B cell (primary cell): ENCODE measurements at regions not wholly inside any gene's neighbourhood (a gene's known extent, or its start where the extent isn't known, plus 50 kb on each side); places are given as distances from the start of the nearest gene placed in this dataset.

Experiments used
- ATAC-seq: fragments of 200-7000 bp; cut with Tn5 transposase; one replicate; pipeline ENCODE4 v1.10.0; 2021; ENCODE audit warnings: low read depth, mild to moderate bottlenecking, moderate number of reproducible peaks, moderate library complexity
- CTCF ChIA-PET: fragments of 350-600 bp; sonication (Branson Sonifier 250); formaldehyde crosslinking; loops from one replicate; lab custom pipeline; 2021; ENCODE audit warnings: antibody characterized with exemption, inconsistent platforms; lab: Charles Lee
- POLR2A ChIA-PET: fragments of 350-600 bp; sonication (Branson Sonifier 250); formaldehyde crosslinking; loops from one replicate; lab custom pipeline; 2021; ENCODE audit warnings: antibody characterized with exemption; lab: Charles Lee
- DNase-seq: peaks from one replicate; pipeline ENCODE4 v3.0.0; 2013
- H2AFZ ChIP-seq: 2 replicates; pipeline ENCODE4 v1.6.1; 2012; ENCODE audit warnings: mild to moderate bottlenecking, low read depth, low read length; ENCODE audit not compliant: insufficient read depth, poor library complexity, severe bottlenecking
- H3K27ac ChIP-seq, 2 donors: 1 replicate in 1 of 2; 2 replicates in 1 of 2; pipeline ENCODE4 v1.5.1; 2012 to 2013; ENCODE audit warnings: low read length in 2 of 2, mild to moderate bottlenecking in 2 of 2, moderate library complexity in 1 of 2
- H3K27me3 ChIP-seq, 4 experiments: fragments of 200-600 bp in 1 of 4; sonication (generic) in 1 of 4; replicated peaks in 1 of 4; 1 replicate in 2 of 4; 2 replicates in 2 of 4; pipeline versions ENCODE4 v1.6.1 to v1.7.0; 2013 to 2016; ENCODE audit warnings: low read length in 3 of 4, mild to moderate bottlenecking in 2 of 4, mixed read lengths in 1 of 4, moderate library complexity in 1 of 4; ENCODE audit not compliant: insufficient read depth in 4 of 4, control insufficient read depth in 3 of 4; ENCODE audit errors: control extremely low read depth in 1 of 4
- H3K36me3 ChIP-seq, 2 experiments: replicated peaks in 1 of 2; 1 replicate in 1 of 2; 2 replicates in 1 of 2; pipeline versions ENCODE4 v1.6.1 to v1.7.1; 2013; ENCODE audit warnings: low read length in 1 of 2; ENCODE audit not compliant: insufficient read depth in 2 of 2, control insufficient read depth in 1 of 2; ENCODE audit errors: control extremely low read depth in 1 of 2, extremely low read depth in 1 of 2
- H3K4me1 ChIP-seq, 2 donors: fragments of 200-600 bp in 1 of 2; sonication (generic) in 1 of 2; 1 replicate in 1 of 2; 2 replicates in 1 of 2; pipeline versions ENCODE4 v1.5.1 to v1.6.1; 2013 to 2017; ENCODE audit warnings: low read length in 2 of 2; ENCODE audit not compliant: control insufficient read depth in 2 of 2, insufficient read depth in 2 of 2
- H3K4me2 ChIP-seq: replicated peaks from 2 replicates; pipeline ENCODE3; 2012; ENCODE audit warnings: mild to moderate bottlenecking, low read depth, low read length; ENCODE audit not compliant: poor library complexity, severe bottlenecking
- H3K4me3 ChIP-seq, 5 experiments: fragments of 200-600 bp in 1 of 5; sonication (generic) in 1 of 5; 1 replicate in 3 of 5; 2 replicates in 2 of 5; pipeline versions ENCODE4 v1.5.1 to v1.7.0; 2011 to 2016; ENCODE audit warnings: low read length in 4 of 5, mild to moderate bottlenecking in 4 of 5, low read depth in 2 of 5, control low read depth in 1 of 5, moderate library complexity in 1 of 5; ENCODE audit not compliant: insufficient read depth in 1 of 5; ENCODE audit errors: control extremely low read depth in 1 of 5, extremely low read depth in 1 of 5
- H3K79me2 ChIP-seq: fragments of 200-600 bp; sonication (generic); one replicate; pipeline ENCODE4 v1.6.0; 2016; ENCODE audit warnings: low read length; ENCODE audit not compliant: control insufficient read depth, insufficient read depth
- H3K9ac ChIP-seq: fragments of 200-600 bp; sonication (generic); 2 replicates; pipeline ENCODE4 v1.6.1; 2017; ENCODE audit warnings: mild to moderate bottlenecking, low read length, moderate library complexity
- H3K9me3 ChIP-seq, 3 donors: one replicate each; pipeline versions ENCODE4 v1.6.1 to v1.7.1; 2013; ENCODE audit warnings: low read length in 2 of 3; ENCODE audit not compliant: control insufficient read depth in 2 of 3, insufficient read depth in 1 of 3; ENCODE audit errors: control extremely low read depth in 1 of 3
- H4K20me1 ChIP-seq: 2 replicates; pipeline ENCODE4 v1.6.0; 2012; ENCODE audit warnings: mild to moderate bottlenecking, low read length; ENCODE audit not compliant: insufficient read depth, control insufficient read depth, poor library complexity, severe bottlenecking
- H3K27ac Mint-ChIP-seq: one replicate; pipeline ENCODE4 v1.8.0; 2021; ENCODE audit warnings: mixed read lengths
- H3K27me3 Mint-ChIP-seq: one replicate; pipeline ENCODE4 v1.8.0; 2021; ENCODE audit warnings: mixed read lengths
- H3K4me1 Mint-ChIP-seq: one replicate; pipeline ENCODE4 v1.8.0; 2021; ENCODE audit warnings: mixed read lengths
- H3K4me3 Mint-ChIP-seq: one replicate; pipeline ENCODE4 v1.8.0; 2021; ENCODE audit warnings: mixed read lengths
- H3K9me3 Mint-ChIP-seq: one replicate; pipeline ENCODE4 v1.8.0; 2022; ENCODE audit warnings: mixed read lengths; ENCODE audit not compliant: insufficient read depth
- CTCF ChIP-seq: fragments of 200-600 bp; IDR thresholded peaks from one replicate; pipeline ENCODE4 v1.8.0; 2022; ENCODE audit warnings: antibody characterized with exemption, mild to moderate bottlenecking
- EZH2 ChIP-seq: IDR thresholded peaks from 2 replicates; pipeline ENCODE4 v1.6.1; 2012; ENCODE audit warnings: borderline replicate concordance, low read depth, mild to moderate bottlenecking, moderate library complexity, low read length; ENCODE audit not compliant: insufficient read depth, poor library complexity, severe bottlenecking
- WGBS: methylation state at CpG from one replicate; pipeline ENCODE4 v1.1.5; 2013; ENCODE audit warnings: missing lambda C conversion rate; ENCODE audit not compliant: insufficient coverage; 5-methylcytosine and 5-hydroxymethylcytosine counted together
- intact Hi-C: fragments of 100-400 bp; cut with micrococcal nuclease; formaldehyde crosslinking; loops from one replicate; pipeline ENCODE4 v1.10.0; 2022

DNA sequence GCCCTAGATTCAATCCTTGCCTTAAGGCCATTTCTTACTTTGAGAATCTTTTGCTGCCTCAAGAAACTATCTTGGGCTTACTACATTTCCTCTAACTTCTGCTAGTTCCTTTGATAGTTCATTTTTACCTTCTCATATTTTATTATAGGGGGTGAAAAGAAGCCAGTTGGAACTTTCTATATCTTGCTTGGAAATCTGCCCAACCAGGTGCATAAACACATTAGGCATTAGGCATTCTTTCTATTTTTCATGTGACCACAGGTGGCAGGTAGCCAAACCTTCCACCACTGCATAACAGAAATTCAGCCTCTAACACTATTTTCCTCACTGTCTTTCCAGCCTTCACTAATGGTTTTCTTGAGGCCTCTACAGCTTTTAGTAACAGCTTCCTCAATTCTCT is 300.0 kb upstream of the SP8 start:
- POLR2A ChIA-PET = no interaction called here
- no peaks in the 10 kb centered on the region for H3K36me3 ChIP-seq
- no peak overlapping the region for H3K9ac ChIP-seq
- no peaks in the 10 kb centered on the region for H3K4me1 Mint-ChIP-seq
- no peaks in the 10 kb centered on the region for H3K9me3 Mint-ChIP-seq
- no peaks in the 10 kb centered on the region for H3K79me2 ChIP-seq
- no peak overlapping the region for H3K27ac ChIP-seq
- TF ChIP-seq CTCF = no peak
- TF ChIP-seq EZH2 = no peak
- no peaks in the 10 kb centered on the region for H3K27me3 ChIP-seq
- CTCF ChIA-PET = no interaction called here
- no peak overlapping the region for H3K4me3 Mint-ChIP-seq
- DNase-seq (no peak), ATAC-seq (no peak)
- no peak overlapping the region for H3K27ac Mint-ChIP-seq
- H3K9me3 ChIP-seq = no peaks in the 10 kb centered on the region
- H3K4me3 ChIP-seq = no peak overlapping the region
- no peaks in the 10 kb centered on the region for H3K27me3 Mint-ChIP-seq
- no peak overlapping the region for H3K4me2 ChIP-seq
- intact Hi-C loops = no loop called here
- H2AFZ ChIP-seq = no peak overlapping the region
- H4K20me1 ChIP-seq = no peaks in the 10 kb centered on the region
- no peaks in the 10 kb centered on the region for H3K4me1 ChIP-seq

DNA sequence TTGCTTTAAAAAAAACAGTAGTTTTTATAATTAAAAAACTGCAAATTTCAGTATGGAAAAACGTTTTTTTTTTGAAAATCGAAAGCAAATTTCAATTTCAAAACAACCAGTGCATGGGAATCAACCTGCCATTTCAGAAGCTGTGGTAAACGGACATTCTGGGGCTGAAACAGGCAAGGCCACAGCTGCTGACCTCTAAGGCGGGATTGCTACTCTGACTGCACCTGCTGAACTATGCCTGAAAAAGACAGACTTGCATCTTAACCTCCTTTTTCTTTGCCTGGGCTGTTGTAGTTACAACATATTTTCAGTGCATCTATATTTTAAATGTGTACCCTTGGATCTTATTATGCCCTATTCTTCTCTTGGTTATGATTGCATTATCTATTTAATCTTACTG is 303.0 kb upstream of the SP8 start:
- no peak for DNase-seq
- no peaks in the 10 kb centered on the region for H3K4me1 ChIP-seq
- no peak overlapping the region for H3K4me2 ChIP-seq
- H2AFZ ChIP-seq = no peak overlapping the region
- no peaks in the 10 kb centered on the region for H3K79me2 ChIP-seq
- intact Hi-C loops = no loop called here
- ATAC-seq = no peak
- TF ChIP-seq CTCF (no peak), EZH2 (no peak)
- no peaks in the 10 kb centered on the region for H4K20me1 ChIP-seq
- Mint-ChIP-seq H3K9me3 (no peaks in the 10 kb centered on the region), H3K4me3 (no peak overlapping the region), H3K4me1 (no peaks in the 10 kb centered on the region), H3K27ac (no peak overlapping the region), H3K27me3 (no peaks in the 10 kb centered on the region)
- H3K27ac ChIP-seq = no peak overlapping the region
- no peaks in the 10 kb centered on the region for H3K36me3 ChIP-seq
- ChIA-PET CTCF (no interaction called here), POLR2A (no interaction called here)
- no peak overlapping the region for H3K4me3 ChIP-seq
- 86% methylated on average over 4 of the region's 4 CpGs for WGBS
- H3K9me3 ChIP-seq = no peaks in the 10 kb centered on the region
- H3K9ac ChIP-seq = no peak overlapping the region
- no peaks in the 10 kb centered on the region for H3K27me3 ChIP-seq
